Right cardiac atrium (tissue), 5 donors: ENCODE measurements at regions not wholly inside any gene's neighbourhood (a gene's known extent, or its start where the extent isn't known, plus 50 kb on each side); places are given as distances from the start of the nearest gene placed in this dataset.
"Not testable (repeated sequence)": the region's sequence is repeated elsewhere in the genome, so short reads cannot be mapped to it uniquely, and the experiment has no call there.

ENCODE experiments used
- ATAC-seq, 2 donors: fragments of 200-7000 bp; cut with Tn5 transposase; one replicate each; pipeline versions ENCODE4 v1.8.0 to v1.9.1; 2020; ENCODE audit warnings: moderate library complexity in 2 of 2, mild to moderate bottlenecking in 1 of 2
- DNase-seq, 3 donors: peaks; one replicate each; pipeline ENCODE4 v3.0.0-alpha.2; 2020
- H3K27ac ChIP-seq: one replicate; pipeline ENCODE4 v1.5.1; 2013; ENCODE audit warnings: mild to moderate bottlenecking, low read length, control low read depth, moderate library complexity
- H3K27me3 ChIP-seq: one replicate; pipeline ENCODE4 v1.6.1; 2013; ENCODE audit not compliant: control insufficient read depth, insufficient read depth
- H3K4me1 ChIP-seq: one replicate; pipeline ENCODE4 v1.6.1; 2013; ENCODE audit warnings: low read length; ENCODE audit not compliant: control insufficient read depth, insufficient read depth
- H3K4me3 ChIP-seq: one replicate; pipeline ENCODE4 v1.5.1; 2013; ENCODE audit warnings: low read length, control low read depth
- H3K9me3 ChIP-seq: one replicate; pipeline ENCODE4 v1.6.1; 2013; ENCODE audit warnings: low read length; ENCODE audit not compliant: control insufficient read depth
- WGBS: extraction: QIAGEN DNeasy Blood & Tissue Kit; methylation state at CpG from one replicate; pipeline ENCODE4 v1.1.7; 2013; 5-methylcytosine and 5-hydroxymethylcytosine counted together
- intact Hi-C, 4 donors: fragments of 100-400 bp; cut with DNase I; formaldehyde crosslinking; loops; one replicate each; pipeline versions ENCODE4 v1.11.0 to v1.14.0; 2022 to 2023
- donor health status: healthy with polysubstance abuse.
- donor health status: DM: no; HTN: yes; CAD: no.
- donor health status: DM: no; HTN: no; CAD: no.
- donor health status: DM: no; HTN: yes; CAD: no; lungs with severe emphysema.
- donor health status: DM: yes; HTN: yes; CAD: no.

DNA sequence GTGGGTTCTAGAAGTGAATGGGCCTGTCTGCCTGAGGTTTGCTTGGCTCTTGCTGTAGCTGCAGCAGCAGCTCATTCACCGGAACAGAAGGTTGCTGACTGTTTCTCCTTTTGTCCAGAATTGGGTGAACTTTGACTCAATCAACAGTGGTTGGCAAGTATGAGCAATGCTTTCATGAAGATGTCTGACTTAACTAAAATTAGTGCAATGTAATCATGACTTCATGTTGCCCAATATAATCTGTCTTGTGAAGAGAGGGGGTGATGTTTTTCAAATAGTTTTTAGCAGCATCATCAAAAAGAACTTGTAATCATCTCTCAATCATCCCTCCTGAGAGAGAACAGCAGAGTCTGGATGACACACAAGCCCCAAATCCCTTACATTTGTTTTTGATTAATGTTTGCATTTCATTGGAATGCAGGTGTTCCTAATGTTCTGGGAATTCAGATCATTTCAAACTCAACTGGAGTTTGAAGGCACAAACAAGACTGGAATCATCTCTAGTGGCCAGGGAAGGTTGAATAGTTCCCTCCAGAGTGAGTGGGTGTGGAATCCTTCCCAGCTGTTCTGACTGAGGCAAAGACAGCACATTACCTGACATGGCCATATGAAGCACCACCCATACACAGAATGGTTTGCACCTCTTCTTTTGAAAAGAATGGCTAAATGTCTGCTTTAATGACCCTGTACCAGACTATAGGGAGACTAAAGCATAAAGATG, 82.9 kb downstream of the HLX start:
- intact Hi-C loops, result no loop called here
- no peak overlapping the region for H3K4me3 ChIP-seq
- no peak for DNase-seq
- H3K4me1 ChIP-seq, result no peaks in the 10 kb centered on the region
- peak in 1 of 2 donors; percentile 26 for ATAC-seq
- no peaks in the 10 kb centered on the region for H3K9me3 ChIP-seq
- no peak overlapping the region for H3K27ac ChIP-seq
- H3K27me3 ChIP-seq, result no peaks in the 10 kb centered on the region
- 67% methylated on average over 1 of the region's 1 CpG for WGBS

- 63% methylated on average over 3 of the region's 3 CpGs for WGBS
- H3K27me3 ChIP-seq, result no peaks in the 10 kb centered on the region
- no peak overlapping the region for H3K27ac ChIP-seq
- H3K9me3 ChIP-seq, result no peaks in the 10 kb centered on the region
- no peak for DNase-seq
- no peaks in the 10 kb centered on the region for H3K4me1 ChIP-seq
- ATAC-seq, result no peak
- intact Hi-C loops, result no loop called here
- no peak overlapping the region for H3K4me3 ChIP-seq
These were observed 86.8 kb downstream of the HLX start for GRCh38 chr1:220966041-220966440.

GRCh38 chr1:220966473-220966872, 87.2 kb downstream of the HLX start:
- DNase-seq (no peak), ATAC-seq (no peak)
- Histone ChIP-seq H3K4me3 (no peak overlapping the region), H3K27ac (no peak overlapping the region), H3K4me1 (no peaks in the 10 kb centered on the region), H3K27me3 (no peaks in the 10 kb centered on the region), H3K9me3 (no peaks in the 10 kb centered on the region)
- intact Hi-C loops, result no loop called here

DNA sequence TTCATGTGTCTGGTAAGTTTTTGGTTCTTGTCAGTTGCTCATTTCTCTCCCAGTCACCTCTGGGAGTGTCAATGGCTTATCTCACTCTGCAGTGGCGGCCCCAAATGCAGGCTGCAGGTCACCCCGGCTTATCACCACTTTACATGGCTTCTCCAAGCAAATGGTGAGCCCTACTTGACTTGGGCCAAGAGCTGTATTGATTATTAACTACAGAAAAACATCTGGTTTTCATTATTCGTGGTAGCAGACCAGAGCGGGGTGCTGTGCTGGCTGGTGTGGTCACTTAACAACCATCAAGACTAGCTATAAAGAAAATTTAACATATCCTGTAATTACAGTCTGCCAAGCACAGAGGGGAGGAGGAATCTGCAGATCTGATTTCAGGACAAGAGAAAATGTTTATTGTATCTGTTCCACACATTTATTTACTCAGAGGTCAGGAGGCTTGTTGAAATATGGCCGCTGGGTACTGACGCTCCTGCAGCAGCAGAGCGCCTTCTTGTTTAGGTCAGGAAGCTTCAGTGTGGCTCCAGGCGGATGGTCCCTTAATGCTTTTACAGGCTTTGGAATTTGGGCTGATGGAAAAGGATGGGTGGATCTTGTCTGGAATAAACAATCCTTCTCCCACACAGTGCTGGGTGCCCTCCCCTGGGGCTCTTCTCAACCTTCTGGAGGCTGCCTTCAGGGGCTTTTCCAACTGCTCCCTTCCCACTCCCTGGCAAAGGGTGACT, 87.8 kb downstream of the HLX start:
- H3K4me3 ChIP-seq, result no peak overlapping the region
- peak in 1 of 3 donors; percentile 23 for DNase-seq
- H3K9me3 ChIP-seq, result no peaks in the 10 kb centered on the region
- ATAC-seq, result no peak
- intact Hi-C loops, result no loop called here
- H3K4me1 ChIP-seq, result no peaks in the 10 kb centered on the region
- H3K27ac ChIP-seq, result no peak overlapping the region
- no peaks in the 10 kb centered on the region for H3K27me3 ChIP-seq
- WGBS, result 67% methylated on average over 8 of the region's 8 CpGs

- ATAC-seq (no peak), DNase-seq (no peak)
- no peak overlapping the region for H3K27ac ChIP-seq
- 87% methylated on average over 2 of the region's 2 CpGs for WGBS
- H3K27me3 ChIP-seq, result no peaks in the 10 kb centered on the region
- H3K4me3 ChIP-seq, result no peak overlapping the region
- no peaks in the 10 kb centered on the region for H3K4me1 ChIP-seq
- H3K9me3 ChIP-seq, result no peaks in the 10 kb centered on the region
- intact Hi-C loops, result no loop called here
These were observed 88.7 kb downstream of the HLX start for GRCh38 chr1:220967911-220968310.

- WGBS, result 93% methylated on average over 2 of the region's 2 CpGs
- not testable (repeated sequence) for DNase-seq
These were observed 90.0 kb downstream of the HLX start for GRCh38 chr1:220969281-220969680.

DNA sequence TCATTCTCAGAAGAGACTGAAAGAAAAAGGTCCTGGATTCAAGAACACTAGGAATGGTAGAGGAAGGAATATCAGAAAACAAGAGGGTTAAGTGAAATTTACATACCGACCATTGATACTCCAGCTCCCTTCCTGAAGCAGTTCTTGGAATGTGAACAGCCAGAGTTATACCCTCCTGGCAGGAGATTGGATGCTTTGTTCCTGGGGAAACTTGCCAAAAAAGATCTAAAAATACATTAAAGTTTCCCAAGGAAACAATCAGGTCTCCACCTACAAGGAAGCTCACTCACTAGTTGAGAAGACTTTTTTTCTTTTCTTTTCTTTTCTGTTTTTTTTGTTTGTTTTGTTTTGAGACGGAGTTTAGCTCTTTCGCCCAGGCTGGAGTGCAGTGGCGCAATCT, 91.1 kb downstream of the HLX start:
- DNase-seq (no peak), ATAC-seq (no peak)
- Histone ChIP-seq H3K27me3 (no peaks in the 10 kb centered on the region), H3K27ac (no peak overlapping the region), H3K9me3 (no peaks in the 10 kb centered on the region), H3K4me3 (no peak overlapping the region), H3K4me1 (no peaks in the 10 kb centered on the region)
- 62% methylated on average over 4 of the region's 4 CpGs for WGBS
- intact Hi-C loops, result no loop called here

More at GRCh38 chr1:220969281-220969680, 90.0 kb downstream of the HLX start:
- ATAC-seq, H3K27me3 ChIP-seq, H3K4me1 ChIP-seq, intact Hi-C loops, H3K9me3 ChIP-seq, H3K27ac ChIP-seq, H3K4me3 ChIP-seq: not testable (repeated sequence)

- intact Hi-C loops, result no loop called here
- Histone ChIP-seq H3K27me3 (no peaks in the 10 kb centered on the region), H3K9me3 (no peaks in the 10 kb centered on the region), H3K27ac (no peak overlapping the region), H3K4me1 (no peaks in the 10 kb centered on the region), H3K4me3 (no peak overlapping the region)
- WGBS, result 71% methylated on average over 5 of the region's 5 CpGs
- DNase-seq (no peak), ATAC-seq (no peak)
These were observed 92.0 kb downstream of the HLX start for GRCh38 chr1:220971221-220971620.

GRCh38 chr1:220974431-220974830, 95.2 kb downstream of the HLX start:
- no peaks in the 10 kb centered on the region for H3K4me1 ChIP-seq
- H3K9me3 ChIP-seq, result no peaks in the 10 kb centered on the region
- 60% methylated on average over 1 of the region's 1 CpG for WGBS
- no peak for DNase-seq
- no peak overlapping the region for H3K4me3 ChIP-seq
- H3K27ac ChIP-seq, result no peak overlapping the region
- intact Hi-C loops, result no loop called here
- no peak for ATAC-seq
- H3K27me3 ChIP-seq, result no peaks in the 10 kb centered on the region

DNA sequence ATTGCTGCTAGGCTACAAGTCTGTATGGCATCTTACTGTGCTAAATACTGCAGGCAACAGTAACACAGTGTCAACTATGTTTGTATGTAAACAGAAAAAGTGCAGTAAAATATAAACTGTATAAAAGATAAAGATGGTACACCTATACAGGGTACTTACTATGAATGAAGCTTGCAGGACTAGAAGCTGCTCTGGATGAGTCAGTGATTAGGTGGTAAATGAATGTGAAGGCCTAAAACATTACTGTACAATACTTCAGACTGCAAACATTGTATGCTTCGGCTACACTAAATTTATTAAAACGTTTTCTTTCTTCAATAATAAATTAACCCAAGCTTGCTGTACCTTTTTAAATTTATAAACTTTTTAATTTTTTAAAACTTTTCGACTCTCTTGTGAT, 97.1 kb downstream of the HLX start:
- Histone ChIP-seq H3K4me3 (no peak overlapping the region), H3K27me3 (no peaks in the 10 kb centered on the region), H3K9me3 (no peaks in the 10 kb centered on the region), H3K27ac (no peak overlapping the region), H3K4me1 (no peaks in the 10 kb centered on the region)
- intact Hi-C loops, result no loop called here
- 44% methylated on average over 3 of the region's 3 CpGs for WGBS
- DNase-seq (no peak), ATAC-seq (no peak)

GRCh38 chr1:220979371-220979770, 100.1 kb downstream of the HLX start:
- ATAC-seq (no peak), DNase-seq (no peak)
- Histone ChIP-seq H3K27ac (no peak overlapping the region), H3K9me3 (no peaks in the 10 kb centered on the region), H3K27me3 (no peaks in the 10 kb centered on the region), H3K4me1 (no peaks in the 10 kb centered on the region), H3K4me3 (no peak overlapping the region)
- WGBS, result 81% methylated on average over 3 of the region's 3 CpGs
- intact Hi-C loops, result no loop called here
